ENCODE measurements at regions not wholly inside any gene's neighbourhood (a gene's known extent, or its start where the extent isn't known, plus 50 kb on each side); places are given as distances from the start of the nearest gene placed in this dataset.
"Not testable (repeated sequence)": the region's sequence is repeated elsewhere in the genome, so short reads cannot be mapped to it uniquely, and the experiment has no call there.

- DNase-seq, result no peak
Observed at GRCh38 chr6:81623106-81623759, 129.2 kb downstream of the TENT5A start.

GRCh38 chr6:81621816-81622395 is 130.6 kb downstream of the TENT5A start:
- DNase-seq, result no peak

- DNase-seq, result no peak
Observed at GRCh38 chr6:81614292-81614691, 138.2 kb downstream of the TENT5A start.

- no peak for DNase-seq
Observed at GRCh38 chr6:81613606-81614005, 138.9 kb downstream of the TENT5A start.

GRCh38 chr6:81612136-81612535 is 140.3 kb downstream of the TENT5A start:
- DNase-seq, result no peak

GRCh38 chr6:81609736-81610135 is 142.7 kb downstream of the TENT5A start:
- DNase-seq, result no peak

- no peak for DNase-seq
Observed at GRCh38 chr6:81608776-81609175, 143.7 kb downstream of the TENT5A start.

GRCh38 chr6:81606965-81607381 is 145.5 kb downstream of the TENT5A start:
- DNase-seq, result no peak

GRCh38 chr6:81605526-81605925 is 147.0 kb downstream of the TENT5A start:
- no peak for DNase-seq

- DNase-seq, result no peak
Observed at GRCh38 chr6:81601918-81602317, 150.6 kb downstream of the TENT5A start.

- DNase-seq, result not testable (repeated sequence)
Observed at GRCh38 chr6:81600488-81600887, 152.0 kb downstream of the TENT5A start.

GRCh38 chr6:81594501-81594900 is 158.0 kb downstream of the TENT5A start:
- no peak for DNase-seq

GRCh38 chr6:81590314-81590691 is 162.2 kb downstream of the TENT5A start:
- no peak for DNase-seq

GRCh38 chr6:81589465-81590313 is 162.8 kb downstream of the TENT5A start:
- DNase-seq, result no peak

- not testable (repeated sequence) for DNase-seq
Observed at GRCh38 chr6:81585686-81586085, 166.8 kb downstream of the TENT5A start.

GRCh38 chr6:81584156-81584555 is 168.3 kb downstream of the TENT5A start:
- not testable (repeated sequence) for DNase-seq

GRCh38 chr6:81575442-81575841 is 177.0 kb downstream of the TENT5A start:
- no peak for DNase-seq

- no peak for DNase-seq
Observed at GRCh38 chr6:81572020-81572419, 180.5 kb downstream of the TENT5A start.

- DNase-seq, result no peak
Observed at GRCh38 chr6:81570681-81571080, 181.8 kb downstream of the TENT5A start.

GRCh38 chr6:81568973-81569372 is 183.5 kb downstream of the TENT5A start:
- no peak for DNase-seq

- no peak for DNase-seq
Observed at GRCh38 chr6:81565071-81565470, 187.4 kb downstream of the TENT5A start.

- no peak for DNase-seq
Observed at GRCh38 chr6:81564470-81565068, 187.9 kb downstream of the TENT5A start.

GRCh38 chr6:81562169-81562568 is 190.3 kb downstream of the TENT5A start:
- DNase-seq, result no peak

GRCh38 chr6:81561731-81562130 is 190.8 kb downstream of the TENT5A start:
- no peak for DNase-seq

All from T1000 (cell line).